NCI-H1417 (cell line): ENCODE measurements at regions not wholly inside any gene's neighbourhood (a gene's known extent, or its start where the extent isn't known, plus 50 kb on each side); places are given as distances from the start of the nearest gene placed in this dataset.
A peak's percentile ranks its signal among the peaks of the same experiment; 100 is the strongest.
"Not testable (repeated sequence)": the region's sequence is repeated elsewhere in the genome, so short reads cannot be mapped to it uniquely, and the experiment has no call there.

Experiments
- DNase-seq, 3 experiments: peaks; one replicate each; lab custom pipeline; 2025; lab: John Stamatoyannopoulos, UW

DNA sequence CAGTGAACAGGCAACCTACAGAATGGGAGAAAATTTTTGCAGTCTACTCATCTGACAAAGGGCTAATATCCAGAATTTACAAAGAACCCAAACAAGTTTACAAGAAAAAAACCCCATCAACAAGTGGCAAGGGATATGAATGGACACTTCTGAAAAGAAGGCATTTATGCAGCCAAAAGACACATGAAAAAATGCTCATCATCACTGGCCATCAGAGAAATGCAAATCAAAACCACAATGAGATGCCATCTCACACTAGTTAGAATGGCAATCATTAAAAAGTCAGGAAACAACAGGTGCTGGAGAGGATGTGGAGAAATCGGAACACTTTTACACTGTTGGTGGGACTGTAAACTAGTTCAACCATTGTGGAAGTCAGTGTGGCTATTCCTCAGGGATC, 80.3 kb downstream of the ZNF474 start:
- not testable (repeated sequence) for DNase-seq

DNA sequence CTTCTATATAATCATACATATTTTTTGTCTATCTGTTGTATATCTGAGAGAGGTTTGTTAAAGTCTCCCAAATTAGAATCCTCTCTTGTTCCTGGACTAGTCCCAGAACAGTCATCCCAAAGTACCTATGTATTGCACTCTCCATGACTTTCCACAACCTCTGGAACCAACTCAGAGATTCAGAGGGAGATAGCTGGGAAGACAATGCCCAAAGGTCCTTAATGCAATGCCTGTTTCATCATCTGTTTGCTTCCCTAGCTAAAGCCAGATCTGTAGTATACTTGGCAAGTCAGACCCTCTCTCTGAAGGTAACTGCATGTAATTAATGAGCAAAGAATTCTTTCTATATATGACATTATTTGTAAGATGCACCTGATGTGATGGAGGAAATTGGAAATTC, 89.4 kb downstream of the ZNF474 start:
- no peak for DNase-seq

DNA sequence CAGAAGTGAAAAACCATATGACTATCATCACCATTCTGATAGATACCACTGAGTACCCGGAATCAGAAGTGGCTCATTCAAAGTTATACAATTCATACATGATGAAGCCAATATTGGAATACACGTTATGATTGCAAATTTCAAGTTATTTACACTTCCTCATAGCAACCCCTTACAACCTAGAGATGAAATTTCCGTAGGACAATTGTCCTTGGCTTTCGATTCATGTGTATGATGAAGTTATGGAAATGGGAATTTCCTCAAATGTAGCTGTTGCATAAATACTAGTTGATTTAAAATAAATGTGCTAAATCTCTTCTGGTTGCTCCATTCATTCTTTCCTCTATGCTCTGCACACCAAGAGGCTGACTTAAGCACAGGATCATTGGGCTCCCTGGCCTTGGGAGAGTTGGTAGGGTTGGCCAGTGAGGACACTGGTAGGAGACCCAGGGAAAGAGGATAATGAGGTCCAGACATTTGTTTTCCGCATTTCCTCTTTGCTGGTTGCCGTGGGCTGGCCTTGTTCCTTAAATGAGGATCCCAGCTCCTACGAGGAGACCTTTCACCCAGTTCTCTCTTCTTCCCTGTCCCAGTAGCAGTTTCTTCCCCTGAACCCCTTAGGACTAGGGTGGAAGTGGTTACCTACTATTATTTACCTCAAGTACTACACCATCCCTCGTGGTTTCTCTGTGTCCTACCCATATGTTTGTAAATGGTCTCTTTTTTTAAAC, 90.3 kb downstream of the ZNF474 start:
- DNase-seq, result no peak

DNA sequence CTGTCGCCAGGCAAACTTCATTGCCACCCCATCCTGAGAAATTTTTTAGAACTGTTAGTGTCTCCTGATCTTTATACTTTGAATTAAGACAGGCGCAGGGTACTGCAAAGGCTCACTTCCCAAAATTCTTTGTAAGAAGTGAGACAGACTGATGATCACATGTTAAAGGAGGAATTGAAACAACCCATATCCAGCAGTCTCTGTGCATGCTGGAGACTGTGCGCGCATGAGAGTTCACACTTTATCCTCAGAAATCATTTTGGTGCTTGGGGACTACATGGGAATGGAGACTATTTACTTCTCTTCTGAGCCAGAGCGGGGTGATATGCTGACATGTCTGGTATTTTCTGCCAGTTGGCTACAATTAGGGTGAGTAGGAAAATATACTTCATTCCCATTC, 91.2 kb downstream of the ZNF474 start:
- no peak for DNase-seq

DNA sequence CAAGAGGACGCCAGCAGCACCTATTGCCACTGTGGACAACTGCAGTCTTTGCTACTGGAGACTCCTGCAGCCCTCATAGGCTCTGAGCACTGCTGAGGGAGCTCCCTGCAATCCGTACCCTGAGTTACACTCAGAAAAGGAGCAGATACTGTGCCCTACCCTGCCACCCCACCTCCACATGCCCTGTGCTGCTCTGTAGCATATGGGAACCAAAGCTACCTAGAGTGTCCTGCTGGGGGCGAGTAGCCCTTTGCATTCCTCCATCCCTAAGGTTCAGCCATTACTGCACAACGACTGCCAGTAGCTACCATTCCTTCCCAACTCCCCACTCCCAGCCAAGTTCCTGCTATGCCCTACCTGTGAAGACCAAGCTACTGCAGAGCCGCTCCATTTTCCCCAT, 90.2 kb upstream of the SNCAIP start:
- DNase-seq, result no peak

DNA sequence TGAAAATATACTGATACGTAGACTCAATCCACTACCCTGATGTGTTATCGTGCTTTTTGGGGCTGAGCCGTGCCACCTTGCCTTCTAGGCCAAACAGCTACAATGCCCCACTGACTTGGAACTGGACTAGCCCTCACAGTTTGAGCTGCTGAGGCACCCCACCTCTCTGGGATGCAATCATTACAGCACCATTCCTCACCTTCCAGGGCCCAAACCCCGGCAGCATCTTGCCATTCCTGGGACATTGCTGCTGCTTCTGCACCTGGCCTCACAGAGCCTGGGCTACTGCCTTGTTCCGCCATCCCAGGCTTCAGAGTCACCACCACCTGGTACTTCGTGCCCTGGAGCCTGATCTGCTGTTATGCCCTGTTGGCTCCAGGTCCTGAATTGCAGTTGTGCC, 89.5 kb upstream of the SNCAIP start:
- no peak for DNase-seq

DNA sequence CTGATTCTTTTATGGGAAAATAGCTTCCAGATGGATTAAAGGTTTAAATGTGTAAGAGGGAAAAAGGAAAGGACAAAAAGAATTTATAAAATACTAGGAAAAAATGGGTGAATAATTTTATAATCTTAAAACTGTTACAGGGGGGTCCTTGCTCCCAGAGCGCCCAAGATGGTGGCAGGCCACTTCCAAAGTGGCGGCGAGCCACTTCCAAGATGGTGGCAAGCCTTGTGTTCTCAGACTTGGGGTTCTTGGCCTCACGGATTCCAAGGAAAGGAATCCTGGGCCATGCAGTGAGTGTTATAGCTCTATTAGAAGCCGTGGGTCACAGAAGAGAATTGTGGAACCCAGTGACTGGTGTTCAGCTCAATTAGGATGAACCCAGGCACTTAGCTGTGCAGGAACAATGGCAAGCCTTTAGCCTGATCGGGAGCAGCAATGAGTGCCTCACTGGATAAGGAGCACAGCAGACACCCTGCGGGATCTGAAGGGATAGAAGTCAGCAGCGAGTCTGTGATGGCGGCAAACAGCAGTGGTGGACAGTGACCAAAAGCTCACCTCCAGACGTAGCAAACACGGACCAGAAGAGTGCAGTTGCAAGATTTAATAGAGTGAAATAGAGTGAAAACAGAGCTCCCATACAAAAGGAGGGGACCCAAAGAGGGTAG, 83.2 kb upstream of the SNCAIP start:
- DNase-seq, result no peak

DNA sequence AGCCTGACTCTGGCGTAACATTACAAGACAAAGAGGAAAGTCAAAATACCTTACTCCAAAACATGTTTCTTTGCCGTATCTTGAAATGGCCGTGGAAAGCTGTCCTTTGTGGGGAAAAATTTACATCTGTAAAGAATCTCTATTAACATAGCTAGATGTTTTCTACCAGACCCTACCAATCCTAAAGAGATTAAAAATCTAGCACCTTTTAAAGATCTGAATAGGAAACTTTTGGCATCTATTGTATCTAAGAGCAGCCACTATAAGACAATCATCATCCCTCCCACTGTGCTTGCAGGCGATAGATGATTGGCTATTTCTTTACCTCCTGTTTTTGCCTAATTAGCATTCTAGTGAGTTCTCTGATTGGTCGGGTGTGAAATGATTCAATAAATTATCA, 82.5 kb upstream of the SNCAIP start:
- no peak for DNase-seq

DNA sequence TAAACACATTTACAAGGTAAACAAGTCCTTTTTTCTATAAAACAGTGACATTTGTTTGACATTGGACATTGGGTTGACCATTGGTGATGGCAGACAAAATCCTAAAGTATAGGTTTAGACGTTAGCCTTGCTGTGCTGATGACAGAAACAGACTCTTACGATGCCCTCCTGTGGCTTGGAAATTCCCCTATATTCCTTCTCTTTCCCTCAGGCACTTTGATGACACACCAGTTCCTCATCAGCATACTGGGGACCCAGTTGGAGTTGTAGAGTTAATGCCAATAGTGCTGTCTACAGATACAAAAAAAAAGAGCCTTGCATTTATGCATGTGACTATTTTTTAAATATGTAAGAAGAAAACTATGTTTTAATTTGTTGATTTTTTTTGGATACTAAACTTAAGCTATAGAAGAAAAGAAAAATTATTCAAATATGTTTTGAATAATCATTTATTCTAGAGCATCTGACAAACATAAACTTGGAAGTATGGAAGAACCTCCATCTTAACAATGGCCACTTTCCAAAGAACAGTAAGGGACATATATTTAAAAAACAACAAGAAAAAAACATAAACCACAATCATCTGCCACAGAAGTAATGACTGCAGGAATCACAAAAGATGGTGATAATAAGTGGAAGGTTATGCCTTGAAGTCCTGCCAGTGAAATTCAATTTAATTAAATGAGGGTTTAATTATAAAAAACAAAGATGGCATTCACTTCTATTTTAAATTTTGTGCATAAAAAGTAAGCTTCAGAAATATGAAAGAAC, 75.6 kb upstream of the SNCAIP start:
- no peak for DNase-seq

DNA sequence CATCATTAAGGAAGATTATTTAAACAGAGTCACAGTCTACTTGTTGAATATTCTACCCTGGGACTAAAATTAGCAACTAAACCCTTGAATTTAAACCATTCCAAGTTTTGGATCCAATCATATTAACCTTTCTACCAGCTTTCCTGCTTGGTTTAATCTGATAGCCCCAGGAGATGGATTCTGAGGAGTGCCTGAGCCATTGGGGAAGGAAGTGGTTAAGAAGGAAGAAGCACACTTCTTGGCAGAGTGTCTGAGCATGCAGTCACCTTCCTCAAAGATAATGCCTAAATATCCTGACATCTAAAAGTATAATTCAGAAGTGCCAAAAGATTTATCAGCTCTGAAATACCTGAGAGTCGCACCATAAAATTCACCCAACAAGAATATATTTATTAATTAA, 74.1 kb upstream of the SNCAIP start:
- DNase-seq, result no peak

DNA sequence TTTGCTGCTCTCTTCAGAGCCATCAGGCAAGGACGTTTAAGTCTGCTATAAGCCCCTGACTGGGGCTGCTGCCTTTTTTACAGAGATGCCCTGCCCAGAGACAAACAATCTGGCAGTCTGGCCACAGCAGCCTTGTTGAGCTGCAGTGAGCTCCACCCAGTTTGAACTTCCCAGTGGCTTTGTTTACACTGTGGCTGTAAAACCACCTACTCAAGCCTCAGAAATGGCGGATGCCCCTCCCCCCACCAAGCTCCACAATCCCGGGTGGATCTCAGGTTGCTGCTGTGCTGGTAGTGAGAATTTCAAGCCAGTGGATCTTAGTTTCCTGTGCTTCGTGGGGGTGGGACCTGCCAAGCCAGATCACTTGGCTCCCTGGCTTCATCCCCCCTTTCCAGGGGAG, 59.7 kb upstream of the SNCAIP start:
- peak in 2 of 3 experiments; percentile 1 to 42 for DNase-seq

DNA sequence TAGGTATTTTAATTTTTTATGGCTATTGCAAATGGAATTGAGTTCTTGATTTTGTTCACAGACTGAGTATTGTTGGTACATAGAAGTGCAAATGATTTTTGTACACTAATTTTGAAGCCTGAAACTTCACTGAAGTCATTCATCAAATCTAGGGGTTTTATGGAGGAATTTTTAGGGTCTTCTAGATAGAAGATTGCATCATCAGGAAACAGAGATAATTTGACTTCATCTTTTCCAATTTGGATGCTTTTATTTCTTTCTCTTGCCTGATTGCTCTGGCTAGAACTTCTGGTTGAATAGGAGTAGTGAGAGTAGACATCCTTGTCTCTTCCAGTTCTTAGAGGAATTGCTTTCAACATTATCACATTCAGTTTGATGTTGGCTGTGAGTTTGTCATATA, 58.2 kb upstream of the SNCAIP start:
- DNase-seq, result no peak

DNA sequence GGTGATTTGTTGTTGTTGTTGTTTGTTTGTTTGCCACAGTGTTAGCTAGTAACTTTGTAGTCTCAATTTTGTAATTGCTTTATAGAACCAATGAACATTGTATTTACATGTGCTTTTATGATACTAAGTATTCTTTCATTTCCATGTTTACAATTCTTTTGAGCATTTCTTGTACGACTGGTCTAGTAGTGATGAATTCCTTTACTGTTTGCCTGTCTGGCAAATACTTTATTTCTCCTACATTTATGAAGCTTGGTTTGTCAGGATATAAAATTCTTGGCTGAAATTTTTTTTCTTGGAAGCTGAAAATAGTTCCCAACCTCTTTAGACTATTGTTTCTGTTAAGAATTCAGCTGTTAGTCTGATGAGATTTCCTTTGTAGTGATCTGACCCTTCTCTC, 55.6 kb upstream of the SNCAIP start:
- no peak for DNase-seq

DNA sequence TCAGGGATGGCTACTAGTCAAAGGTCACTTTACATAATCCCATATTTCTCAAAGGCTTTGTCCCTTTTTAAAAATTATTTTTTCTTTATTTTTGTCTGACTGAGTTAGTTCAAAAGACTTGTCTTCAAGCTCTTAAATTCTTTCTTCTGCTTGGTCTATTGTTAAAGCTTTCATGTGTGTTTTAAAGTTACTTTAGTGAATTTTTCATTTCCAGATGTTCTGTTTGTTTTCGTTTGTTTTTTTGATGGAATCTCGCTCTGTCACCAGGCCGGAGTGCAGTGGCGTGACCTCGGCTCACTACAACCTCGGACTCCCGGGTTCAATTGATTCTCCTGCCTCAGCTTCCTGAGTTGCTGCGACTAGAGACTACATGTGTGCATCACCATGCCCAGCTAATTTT, 55.0 kb upstream of the SNCAIP start:
- no peak for DNase-seq

DNA sequence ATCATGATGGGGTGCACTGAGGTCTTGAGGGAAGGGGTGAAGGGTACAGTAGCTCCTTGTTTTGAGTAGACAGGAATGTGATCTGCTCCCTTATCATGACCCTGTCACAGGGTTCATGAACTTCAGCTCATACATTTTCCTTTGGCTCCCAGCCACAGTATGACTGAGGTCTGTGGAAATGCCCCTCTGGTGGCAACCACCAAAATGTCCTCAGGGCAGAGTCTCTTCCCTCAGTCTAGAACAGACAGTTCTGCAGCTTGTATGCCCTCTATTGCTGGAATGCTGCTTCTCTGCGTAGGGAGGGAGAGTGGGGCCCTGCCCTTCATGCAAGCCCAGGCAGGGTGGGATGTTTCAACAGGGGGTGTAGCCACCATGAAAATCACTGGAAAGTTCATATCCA, 53.8 kb upstream of the SNCAIP start:
- DNase-seq, result no peak

DNA sequence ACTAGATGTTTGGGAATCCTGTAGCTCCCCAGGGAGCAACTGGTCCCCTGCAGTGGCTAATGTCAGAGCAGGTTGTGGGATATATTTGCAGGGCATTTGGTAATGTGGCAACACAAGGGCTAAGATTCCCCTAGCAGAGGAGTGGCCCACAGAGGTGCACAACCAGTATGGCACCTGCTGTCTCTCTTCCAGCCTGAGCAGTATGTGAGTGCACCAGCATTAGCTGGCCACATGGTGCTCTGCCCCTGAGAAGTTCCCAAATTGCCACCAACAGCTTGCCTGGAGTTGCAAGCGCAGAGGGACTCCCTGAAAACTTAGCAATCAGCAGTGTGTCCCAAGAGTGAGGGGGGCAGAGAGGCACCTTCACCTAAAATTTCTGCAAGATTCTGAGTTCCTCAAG, 53.2 kb upstream of the SNCAIP start:
- no peak for DNase-seq

DNA sequence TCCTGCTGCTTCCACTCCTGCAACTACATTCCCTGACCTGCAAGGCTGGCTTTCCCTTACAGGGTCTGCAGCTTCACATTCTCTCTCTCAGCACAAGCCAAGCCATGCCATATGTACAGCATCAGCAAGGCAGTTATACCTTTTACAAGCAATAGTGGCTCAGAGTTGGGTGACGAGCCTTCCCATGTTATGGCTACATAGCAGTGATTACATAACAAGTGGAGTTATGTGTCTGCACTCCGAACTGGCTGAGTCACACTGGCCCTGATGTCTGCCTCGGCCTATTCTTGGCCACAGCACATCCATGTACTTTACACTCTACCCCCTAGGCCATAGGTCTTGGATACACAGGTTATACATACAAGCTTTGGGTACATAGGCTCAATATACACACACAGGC, 52.0 kb upstream of the SNCAIP start:
- no peak for DNase-seq

DNA sequence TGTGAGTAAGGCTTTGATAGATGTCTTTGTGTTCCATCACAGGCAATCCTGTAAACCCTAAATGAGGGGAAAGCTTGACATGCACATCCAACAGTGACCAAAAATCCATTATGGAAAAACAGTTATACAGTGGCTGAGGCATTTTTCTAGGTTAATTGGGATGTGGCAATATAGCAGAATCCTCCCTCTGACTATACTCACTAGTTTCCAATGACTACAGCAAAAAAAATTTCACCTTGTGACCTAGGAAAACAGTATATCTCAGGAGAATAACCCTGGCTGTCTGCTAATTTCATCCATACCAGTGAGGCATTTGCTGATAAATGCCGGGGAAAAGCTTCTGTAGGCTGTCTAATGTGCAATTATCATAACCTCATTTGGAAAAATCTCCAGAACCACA, 49.9 kb upstream of the SNCAIP start:
- DNase-seq, result no peak
